ENCODE measurements at regions not wholly inside any gene's neighbourhood (a gene's known extent, or its start where the extent isn't known, plus 50 kb on each side); places are given as distances from the start of the nearest gene placed in this dataset.
A peak's percentile ranks its signal among the peaks of the same experiment; 100 is the strongest.

DNA sequence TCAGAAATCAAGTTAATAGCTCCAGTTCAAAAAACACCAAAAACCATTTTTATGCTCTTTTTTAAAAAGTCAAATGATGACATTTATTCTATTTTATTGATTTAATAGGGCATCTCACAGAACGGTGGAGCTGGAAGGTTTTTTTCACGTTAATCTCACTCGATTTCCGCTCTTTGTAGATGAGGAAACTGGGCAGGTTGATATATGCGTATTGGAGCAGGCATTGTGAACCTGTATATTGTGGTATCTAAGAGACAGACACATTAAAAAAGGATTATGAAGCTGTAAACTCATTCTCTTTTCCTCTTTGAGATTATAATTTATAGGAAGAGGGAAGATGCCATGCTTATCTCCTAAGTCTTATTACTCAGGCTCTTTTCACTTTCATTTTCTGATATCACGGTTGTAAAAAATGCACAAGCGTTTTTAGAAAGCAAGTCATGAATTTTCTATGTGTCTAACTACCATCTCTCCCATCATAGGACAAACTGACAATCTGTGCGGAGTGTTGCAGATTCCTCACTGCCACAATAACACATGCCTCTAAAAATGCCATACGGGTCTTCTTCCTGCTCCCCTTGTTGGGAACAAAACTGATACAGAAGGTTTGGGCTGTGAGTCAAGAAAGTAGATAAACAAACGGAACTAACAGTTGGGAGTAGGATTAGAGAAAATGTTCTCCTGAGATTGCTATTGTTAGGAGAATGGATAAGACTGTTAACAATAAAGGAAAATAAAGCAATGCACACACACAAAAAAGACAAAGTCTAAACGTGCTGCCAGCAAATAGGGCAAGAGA lies 1997.7 kb downstream of the MAT2B start:
- intact Hi-C loops (cut with micrococcal nuclease), result no loop called here

GRCh38 chr5:165504674-165505073 lies 1999.3 kb downstream of the MAT2B start:
- Mint-ChIP-seq H3K4me3 (ENCODE audit: unreplicated experiment) (no peak overlapping the region), H3K36me3 (ENCODE audit: insufficient read depth, unreplicated experiment) (no peaks in the 10 kb centered on the region), H3K9me3 (ENCODE audit: unreplicated experiment) (peaks cover 18% of the 10 kb centered on the region), H3K27ac (ENCODE audit: low read depth, unreplicated experiment) (no peak overlapping the region), H3K4me1 (ENCODE audit: insufficient read depth, unreplicated experiment) (peaks cover 9% of the 10 kb centered on the region), H3K27me3 (ENCODE audit: insufficient read depth, unreplicated experiment) (no peaks in the 10 kb centered on the region)
- POLR2A ChIA-PET, result no interaction called here
- no peak for DNase-seq (ENCODE audit: unreplicated experiment)
- no TSS peak for BruUV-seq (replicated peaks)
- no peak for TF ChIP-seq CTCF (IDR thresholded peaks at IDR 0.05; ENCODE audit: unreplicated experiment)
- intact Hi-C loops (cut with micrococcal nuclease), result no loop called here
- CTCF ChIA-PET, result no interaction called here

More for the DNA sequence above, 1997.7 kb downstream of the MAT2B start:
- H3K36me3 Mint-ChIP-seq (ENCODE audit: insufficient read depth, unreplicated experiment), result no peaks in the 10 kb centered on the region
- DNase-seq (ENCODE audit: unreplicated experiment), result peak; percentile 34
- POLR2A ChIA-PET, result interaction anchor here (0.9 to 1.0 kb wide), 2 partner anchors 20 to 40 kb away, joined by 3 read pairs; no protein-coding TSS in a partner anchor
- H3K9me3 Mint-ChIP-seq (ENCODE audit: unreplicated experiment), result peaks cover 10% of the 10 kb centered on the region
- H3K27me3 Mint-ChIP-seq (ENCODE audit: insufficient read depth, unreplicated experiment), result no peaks in the 10 kb centered on the region
- BruUV-seq (replicated peaks), result no TSS peak
- H3K4me3 Mint-ChIP-seq (ENCODE audit: unreplicated experiment), result peak overlapping the region; percentile 71
- peak overlapping the region; percentile 61 for H3K27ac Mint-ChIP-seq (ENCODE audit: low read depth, unreplicated experiment)
- no peak for TF ChIP-seq CTCF (IDR thresholded peaks at IDR 0.05; ENCODE audit: unreplicated experiment)
- H3K4me1 Mint-ChIP-seq (ENCODE audit: insufficient read depth, unreplicated experiment), result peaks cover 9% of the 10 kb centered on the region
- CTCF ChIA-PET, result interaction anchor here (1.2 to 2.1 kb wide), 3 partner anchors 9 to 12 kb away, joined by 3 to 6 read pairs (median 4); no protein-coding TSS in a partner anchor

DNA sequence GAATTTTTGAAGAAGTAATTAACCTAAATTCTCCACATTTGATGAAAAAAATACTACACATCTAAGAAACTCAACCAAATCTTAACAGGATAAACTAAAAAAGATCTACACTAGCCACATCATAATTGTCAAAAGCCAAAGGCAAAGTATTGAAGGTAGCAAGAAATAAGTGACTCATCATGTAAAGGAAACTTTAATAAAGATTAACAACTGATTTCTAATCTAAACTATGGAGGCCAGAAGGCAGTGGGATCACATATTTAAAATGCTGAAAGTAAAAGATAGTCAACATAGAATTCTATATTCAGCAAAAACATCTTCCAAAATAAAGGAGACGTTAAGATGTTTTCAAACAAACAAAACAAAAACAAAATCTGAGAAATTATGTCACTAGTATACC lies 2002.9 kb downstream of the MAT2B start:
- BruUV-seq (replicated peaks), result no TSS peak
- no peak for TF ChIP-seq CTCF (IDR thresholded peaks at IDR 0.05; ENCODE audit: unreplicated experiment)
- DNase-seq (ENCODE audit: unreplicated experiment), result peak; percentile 18
- ChIA-PET POLR2A (no interaction called here), CTCF (no interaction called here)
- Mint-ChIP-seq H3K27me3 (ENCODE audit: insufficient read depth, unreplicated experiment) (no peaks in the 10 kb centered on the region), H3K4me1 (ENCODE audit: insufficient read depth, unreplicated experiment) (peaks cover 6% of the 10 kb centered on the region), H3K4me3 (ENCODE audit: unreplicated experiment) (no peak overlapping the region), H3K27ac (ENCODE audit: low read depth, unreplicated experiment) (no peak overlapping the region), H3K9me3 (ENCODE audit: unreplicated experiment) (peaks cover 18% of the 10 kb centered on the region), H3K36me3 (ENCODE audit: insufficient read depth, unreplicated experiment) (no peaks in the 10 kb centered on the region)
- intact Hi-C loops (cut with micrococcal nuclease), result no loop called here

DNA sequence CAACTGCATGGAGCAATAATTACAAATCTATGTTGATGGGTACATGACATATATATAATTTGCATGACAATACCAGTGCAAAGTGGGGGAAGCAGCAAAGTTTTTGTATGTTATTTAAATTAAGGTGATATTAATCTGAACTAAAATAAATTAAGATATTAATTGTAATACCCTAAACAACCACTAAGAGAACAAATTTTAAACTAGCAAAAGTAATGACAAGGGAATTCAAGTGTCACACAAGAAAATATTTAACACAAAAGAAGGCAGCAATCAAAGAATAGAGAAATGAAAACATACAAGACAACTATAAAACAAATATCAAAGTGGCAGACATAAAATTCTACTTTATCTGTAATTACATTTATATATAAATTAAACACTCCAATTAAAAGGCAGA lies 2003.4 kb downstream of the MAT2B start:
- no peaks in the 10 kb centered on the region for H3K36me3 Mint-ChIP-seq (ENCODE audit: insufficient read depth, unreplicated experiment)
- DNase-seq (ENCODE audit: unreplicated experiment), result no peak
- H3K4me3 Mint-ChIP-seq (ENCODE audit: unreplicated experiment), result no peak overlapping the region
- no peaks in the 10 kb centered on the region for H3K27me3 Mint-ChIP-seq (ENCODE audit: insufficient read depth, unreplicated experiment)
- peaks cover 18% of the 10 kb centered on the region for H3K9me3 Mint-ChIP-seq (ENCODE audit: unreplicated experiment)
- intact Hi-C loops (cut with micrococcal nuclease), result no loop called here
- CTCF ChIA-PET, result no interaction called here
- H3K4me1 Mint-ChIP-seq (ENCODE audit: insufficient read depth, unreplicated experiment), result peaks cover under 1% of the 10 kb centered on the region
- POLR2A ChIA-PET, result no interaction called here
- H3K27ac Mint-ChIP-seq (ENCODE audit: low read depth, unreplicated experiment), result no peak overlapping the region
- BruUV-seq (replicated peaks), result no TSS peak
- TF ChIP-seq CTCF (IDR thresholded peaks at IDR 0.05; ENCODE audit: unreplicated experiment), result no peak

All from MCF 10A (cell line).